ENCODE measurements at regions not wholly inside any gene's neighbourhood (a gene's known extent, or its start where the extent isn't known, plus 50 kb on each side); places are given as distances from the start of the nearest gene placed in this dataset.

- TF ChIP-seq FOXA2 (IDR thresholded peaks at IDR 0.05), result no peak
- Histone ChIP-seq H3K27ac (ENCODE audit: low read depth in 1 of 2, low read length in 2 of 2) (no peak overlapping the region), H3K36me3 (ENCODE audit: control insufficient read depth in 4 of 4, insufficient read depth in 3 of 4, low read depth in 1 of 4, low read length in 3 of 4) (no peaks in the 10 kb centered on the region), H3K27me3 (ENCODE audit: control insufficient read depth in 4 of 4, insufficient read depth in 4 of 4, low read length in 3 of 4) (no peaks in the 10 kb centered on the region), H3K9ac (ENCODE audit: low read depth in 1 of 2, low read length in 2 of 2) (no peak overlapping the region), H3K9me3 (ENCODE audit: control insufficient read depth in 4 of 4, low read length in 3 of 4) (no peaks in the 10 kb centered on the region), H3K4me1 (ENCODE audit: control insufficient read depth in 4 of 4, insufficient read depth in 4 of 4, low read length in 3 of 4) (no peaks in the 10 kb centered on the region), H3K4me3 (ENCODE audit: low read depth in 1 of 3, low read length in 3 of 3) (no peak overlapping the region)
- DNase-seq (ENCODE audit: low spot score), result no peak
These were observed 584.8 kb downstream of the HDGFL1 start for GRCh38 chr6:23154159-23154558.

- Histone ChIP-seq H3K4me3 (ENCODE audit: low read depth in 1 of 3, low read length in 3 of 3) (no peak overlapping the region), H3K27me3 (ENCODE audit: control insufficient read depth in 4 of 4, insufficient read depth in 4 of 4, low read length in 3 of 4) (no peaks in the 10 kb centered on the region), H3K9me3 (ENCODE audit: control insufficient read depth in 4 of 4, low read length in 3 of 4) (peaks cover 0 to 6% (median 2%) of the 10 kb centered on the region in 4 donors), H3K4me1 (ENCODE audit: control insufficient read depth in 4 of 4, insufficient read depth in 4 of 4, low read length in 3 of 4) (no peaks in the 10 kb centered on the region), H3K36me3 (ENCODE audit: control insufficient read depth in 4 of 4, insufficient read depth in 3 of 4, low read depth in 1 of 4, low read length in 3 of 4) (no peaks in the 10 kb centered on the region), H3K9ac (ENCODE audit: low read depth in 1 of 2, low read length in 2 of 2) (no peak overlapping the region), H3K27ac (ENCODE audit: low read depth in 1 of 2, low read length in 2 of 2) (no peak overlapping the region)
- WGBS, result 32% methylated on average over 1 of the region's 1 CpG
- no peak for TF ChIP-seq HNF4G (IDR thresholded peaks at IDR 0.05)
- TF ChIP-seq RAD21 (IDR thresholded peaks at IDR 0.05), result no peak
- TF ChIP-seq, protein P1, sequence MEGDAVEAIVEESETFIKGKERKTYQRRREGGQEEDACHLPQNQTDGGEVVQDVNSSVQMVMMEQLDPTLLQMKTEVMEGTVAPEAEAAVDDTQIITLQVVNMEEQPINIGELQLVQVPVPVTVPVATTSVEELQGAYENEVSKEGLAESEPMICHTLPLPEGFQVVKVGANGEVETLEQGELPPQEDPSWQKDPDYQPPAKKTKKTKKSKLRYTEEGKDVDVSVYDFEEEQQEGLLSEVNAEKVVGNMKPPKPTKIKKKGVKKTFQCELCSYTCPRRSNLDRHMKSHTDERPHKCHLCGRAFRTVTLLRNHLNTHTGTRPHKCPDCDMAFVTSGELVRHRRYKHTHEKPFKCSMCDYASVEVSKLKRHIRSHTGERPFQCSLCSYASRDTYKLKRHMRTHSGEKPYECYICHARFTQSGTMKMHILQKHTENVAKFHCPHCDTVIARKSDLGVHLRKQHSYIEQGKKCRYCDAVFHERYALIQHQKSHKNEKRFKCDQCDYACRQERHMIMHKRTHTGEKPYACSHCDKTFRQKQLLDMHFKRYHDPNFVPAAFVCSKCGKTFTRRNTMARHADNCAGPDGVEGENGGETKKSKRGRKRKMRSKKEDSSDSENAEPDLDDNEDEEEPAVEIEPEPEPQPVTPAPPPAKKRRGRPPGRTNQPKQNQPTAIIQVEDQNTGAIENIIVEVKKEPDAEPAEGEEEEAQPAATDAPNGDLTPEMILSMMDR (IDR thresholded peaks at IDR 0.05; ENCODE audit: low read depth, low read length, missing input control), result no peak
- TF ChIP-seq, protein P2, sequence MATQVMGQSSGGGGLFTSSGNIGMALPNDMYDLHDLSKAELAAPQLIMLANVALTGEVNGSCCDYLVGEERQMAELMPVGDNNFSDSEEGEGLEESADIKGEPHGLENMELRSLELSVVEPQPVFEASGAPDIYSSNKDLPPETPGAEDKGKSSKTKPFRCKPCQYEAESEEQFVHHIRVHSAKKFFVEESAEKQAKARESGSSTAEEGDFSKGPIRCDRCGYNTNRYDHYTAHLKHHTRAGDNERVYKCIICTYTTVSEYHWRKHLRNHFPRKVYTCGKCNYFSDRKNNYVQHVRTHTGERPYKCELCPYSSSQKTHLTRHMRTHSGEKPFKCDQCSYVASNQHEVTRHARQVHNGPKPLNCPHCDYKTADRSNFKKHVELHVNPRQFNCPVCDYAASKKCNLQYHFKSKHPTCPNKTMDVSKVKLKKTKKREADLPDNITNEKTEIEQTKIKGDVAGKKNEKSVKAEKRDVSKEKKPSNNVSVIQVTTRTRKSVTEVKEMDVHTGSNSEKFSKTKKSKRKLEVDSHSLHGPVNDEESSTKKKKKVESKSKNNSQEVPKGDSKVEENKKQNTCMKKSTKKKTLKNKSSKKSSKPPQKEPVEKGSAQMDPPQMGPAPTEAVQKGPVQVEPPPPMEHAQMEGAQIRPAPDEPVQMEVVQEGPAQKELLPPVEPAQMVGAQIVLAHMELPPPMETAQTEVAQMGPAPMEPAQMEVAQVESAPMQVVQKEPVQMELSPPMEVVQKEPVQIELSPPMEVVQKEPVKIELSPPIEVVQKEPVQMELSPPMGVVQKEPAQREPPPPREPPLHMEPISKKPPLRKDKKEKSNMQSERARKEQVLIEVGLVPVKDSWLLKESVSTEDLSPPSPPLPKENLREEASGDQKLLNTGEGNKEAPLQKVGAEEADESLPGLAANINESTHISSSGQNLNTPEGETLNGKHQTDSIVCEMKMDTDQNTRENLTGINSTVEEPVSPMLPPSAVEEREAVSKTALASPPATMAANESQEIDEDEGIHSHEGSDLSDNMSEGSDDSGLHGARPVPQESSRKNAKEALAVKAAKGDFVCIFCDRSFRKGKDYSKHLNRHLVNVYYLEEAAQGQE (IDR thresholded peaks at IDR 0.05), result no peak
- TF ChIP-seq FOXA1 (IDR thresholded peaks at IDR 0.05), result no peak
- no peak for TF ChIP-seq NR2F2 (IDR thresholded peaks at IDR 0.05)
- TF ChIP-seq, protein P3, sequence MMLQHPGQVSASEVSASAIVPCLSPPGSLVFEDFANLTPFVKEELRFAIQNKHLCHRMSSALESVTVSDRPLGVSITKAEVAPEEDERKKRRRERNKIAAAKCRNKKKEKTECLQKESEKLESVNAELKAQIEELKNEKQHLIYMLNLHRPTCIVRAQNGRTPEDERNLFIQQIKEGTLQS (IDR thresholded peaks at IDR 0.05), result no peak
- no peak for TF ChIP-seq YY1 (IDR thresholded peaks at IDR 0.05)
- no peak for TF ChIP-seq FOXA2 (IDR thresholded peaks at IDR 0.05)
- DNase-seq (ENCODE audit: low spot score), result no peak
These were observed 600.7 kb downstream of the HDGFL1 start for GRCh38 chr6:23170049-23170448.

DNA sequence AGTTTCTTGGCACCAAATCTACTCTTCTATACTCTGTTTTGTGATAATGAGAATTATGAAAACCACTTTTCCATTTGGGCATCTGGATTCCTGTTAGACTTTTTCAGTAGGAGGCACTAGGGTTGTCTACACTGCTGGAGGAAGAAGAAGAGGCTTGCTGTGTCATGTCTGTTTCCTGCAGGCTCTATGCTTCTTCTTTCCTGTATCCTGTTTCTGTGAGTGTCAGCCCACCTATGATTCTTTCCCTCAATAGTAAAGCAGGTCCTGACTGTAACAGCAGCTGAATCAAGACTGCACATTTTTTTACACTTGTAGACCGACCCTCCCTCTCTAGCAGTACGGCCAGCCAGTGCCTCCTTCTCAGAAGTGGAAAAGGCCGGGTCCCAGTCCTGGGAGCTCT, 603.9 kb downstream of the HDGFL1 start:
- H3K27me3 ChIP-seq (ENCODE audit: control insufficient read depth in 4 of 4, insufficient read depth in 4 of 4, low read length in 3 of 4), result no peaks in the 10 kb centered on the region
- no peaks in the 10 kb centered on the region for H3K4me1 ChIP-seq (ENCODE audit: control insufficient read depth in 4 of 4, insufficient read depth in 4 of 4, low read length in 3 of 4)
- no peaks in the 10 kb centered on the region for H3K36me3 ChIP-seq (ENCODE audit: control insufficient read depth in 4 of 4, insufficient read depth in 3 of 4, low read depth in 1 of 4, low read length in 3 of 4)
- peaks cover 0 to 3% (median 0%) of the 10 kb centered on the region in 4 donors for H3K9me3 ChIP-seq (ENCODE audit: control insufficient read depth in 4 of 4, low read length in 3 of 4)
- no peak overlapping the region for H3K9ac ChIP-seq (ENCODE audit: low read depth in 1 of 2, low read length in 2 of 2)
- no peak overlapping the region for H3K4me3 ChIP-seq (ENCODE audit: low read depth in 1 of 3, low read length in 3 of 3)
- H3K27ac ChIP-seq (ENCODE audit: low read depth in 1 of 2, low read length in 2 of 2), result no peak overlapping the region
- no peak for TF ChIP-seq HNF4G (IDR thresholded peaks at IDR 0.05)
- TF ChIP-seq FOXA2 (IDR thresholded peaks at IDR 0.05), result no peak
- no peak for TF ChIP-seq RXRA (IDR thresholded peaks at IDR 0.05)
- TF ChIP-seq JUND (IDR thresholded peaks at IDR 0.05), result no peak
- no peak for DNase-seq (ENCODE audit: low spot score)
- 49% methylated on average over 3 of the region's 3 CpGs for WGBS
